ENCODE measurements at regions not wholly inside any gene's neighbourhood (a gene's known extent, or its start where the extent isn't known, plus 50 kb on each side); places are given as distances from the start of the nearest gene placed in this dataset.

- DNase-seq (ENCODE audit: low read depth): no peak
- no peak overlapping the region for H3K4me3 ChIP-seq (ENCODE audit: control insufficient read depth, low read depth, low read length)
- TF ChIP-seq CTCF (conservative IDR thresholded peaks at IDR 0.05; ENCODE audit: control insufficient read depth, insufficient read depth, low read depth, low read length): no peak
Observed at GRCh38 chr20:16179371-16179770, 393.9 kb downstream of the KIF16B start.

- DNase-seq (ENCODE audit: low read depth): no peak
- no peak for TF ChIP-seq CTCF (conservative IDR thresholded peaks at IDR 0.05; ENCODE audit: control insufficient read depth, insufficient read depth, low read depth, low read length)
- H3K4me3 ChIP-seq (ENCODE audit: control insufficient read depth, low read depth, low read length): no peak overlapping the region
Observed at GRCh38 chr20:16178546-16179135, 394.6 kb downstream of the KIF16B start.

GRCh38 chr20:16175322-16175961, 397.8 kb downstream of the KIF16B start:
- no peak for DNase-seq (ENCODE audit: low read depth)
- H3K4me3 ChIP-seq (ENCODE audit: control insufficient read depth, low read depth, low read length): no peak overlapping the region
- TF ChIP-seq CTCF (conservative IDR thresholded peaks at IDR 0.05; ENCODE audit: control insufficient read depth, insufficient read depth, low read depth, low read length): no peak

GRCh38 chr20:16174311-16174710, 398.9 kb downstream of the KIF16B start:
- no peak for DNase-seq (ENCODE audit: low read depth)
- TF ChIP-seq CTCF (conservative IDR thresholded peaks at IDR 0.05; ENCODE audit: control insufficient read depth, insufficient read depth, low read depth, low read length): no peak

GRCh38 chr20:16173044-16173443, 400.2 kb downstream of the KIF16B start:
- no peak for TF ChIP-seq CTCF (conservative IDR thresholded peaks at IDR 0.05; ENCODE audit: control insufficient read depth, insufficient read depth, low read depth, low read length)
- H3K4me3 ChIP-seq (ENCODE audit: control insufficient read depth, low read depth, low read length): no peak overlapping the region

More at GRCh38 chr20:16174311-16174710, 398.9 kb downstream of the KIF16B start:
- H3K4me3 ChIP-seq (ENCODE audit: control insufficient read depth, low read depth, low read length): no peak overlapping the region

GRCh38 chr20:16171180-16171579, 402.1 kb downstream of the KIF16B start:
- no peak for TF ChIP-seq CTCF (conservative IDR thresholded peaks at IDR 0.05; ENCODE audit: control insufficient read depth, insufficient read depth, low read depth, low read length)
- DNase-seq (ENCODE audit: low read depth): no peak
- H3K4me3 ChIP-seq (ENCODE audit: control insufficient read depth, low read depth, low read length): no peak overlapping the region

More at GRCh38 chr20:16173044-16173443, 400.2 kb downstream of the KIF16B start:
- no peak for DNase-seq (ENCODE audit: low read depth)
